HUDEP-2 (cell line): ENCODE measurements at regions not wholly inside any gene's neighbourhood (a gene's known extent, or its start where the extent isn't known, plus 50 kb on each side); places are given as distances from the start of the nearest gene placed in this dataset.
"Not testable (repeated sequence)": the region's sequence is repeated elsewhere in the genome, so short reads cannot be mapped to it uniquely, and the experiment has no call there.

Source experiments
- DNase-seq, 76 experiments: peaks; one replicate each; lab custom pipeline; 2025; ENCODE audit not compliant: unreplicated experiment in 76 of 76; lab: John Stamatoyannopoulos, UW

DNA sequence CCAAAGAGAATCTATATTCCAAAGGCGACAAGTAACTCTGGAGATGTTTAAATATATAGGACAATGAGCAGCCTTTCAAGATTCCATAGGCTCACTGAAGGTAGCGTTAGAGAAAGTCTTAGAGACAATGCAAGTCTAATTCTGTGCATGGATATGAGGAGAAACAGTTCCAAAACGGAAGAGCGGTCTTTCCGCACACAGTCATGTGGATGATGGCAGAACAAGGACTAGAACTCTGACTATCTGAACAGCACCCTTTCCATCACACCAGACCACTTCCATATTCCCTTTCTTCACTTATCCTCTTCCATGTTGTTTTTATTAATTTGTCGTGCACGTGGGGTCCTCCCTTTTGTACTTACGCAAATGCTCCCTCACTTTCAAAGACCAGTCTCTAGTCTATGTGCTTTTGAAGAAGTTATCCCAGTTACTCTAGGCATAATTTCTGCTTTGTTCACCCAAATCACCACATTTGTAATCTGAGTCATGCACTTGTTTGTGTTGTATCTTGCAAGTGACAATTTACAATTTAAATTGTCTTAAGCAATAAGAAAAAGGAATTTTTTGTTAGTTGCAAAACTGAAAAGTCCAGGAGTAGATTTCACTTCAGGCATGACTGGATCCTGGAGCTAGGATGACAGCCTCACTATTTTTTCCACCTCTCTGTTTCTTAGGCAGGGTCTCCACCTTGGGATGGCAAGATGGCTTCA lies 116.0 kb upstream of the ADRA1B start:
- DNase-seq: no peak

DNA sequence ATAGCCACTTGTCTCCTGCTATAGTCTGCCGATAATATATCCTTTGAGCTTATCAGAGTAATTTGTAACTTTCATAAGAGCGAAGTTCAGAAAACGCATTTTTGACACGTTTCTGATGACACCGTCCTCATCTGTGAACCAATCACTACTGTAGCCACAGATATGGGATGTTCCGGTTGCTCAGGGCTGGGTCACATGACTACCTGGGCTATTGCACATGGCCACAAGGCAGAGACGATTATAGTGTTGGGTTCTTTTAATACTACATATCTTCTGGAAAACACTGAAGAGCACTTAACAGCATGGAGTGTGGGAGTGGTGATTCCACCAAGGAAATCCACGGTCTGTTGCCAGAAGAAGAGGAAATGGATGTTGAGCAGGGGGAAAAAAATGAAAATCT lies 115.0 kb upstream of the ADRA1B start:
- no peak for DNase-seq

DNA sequence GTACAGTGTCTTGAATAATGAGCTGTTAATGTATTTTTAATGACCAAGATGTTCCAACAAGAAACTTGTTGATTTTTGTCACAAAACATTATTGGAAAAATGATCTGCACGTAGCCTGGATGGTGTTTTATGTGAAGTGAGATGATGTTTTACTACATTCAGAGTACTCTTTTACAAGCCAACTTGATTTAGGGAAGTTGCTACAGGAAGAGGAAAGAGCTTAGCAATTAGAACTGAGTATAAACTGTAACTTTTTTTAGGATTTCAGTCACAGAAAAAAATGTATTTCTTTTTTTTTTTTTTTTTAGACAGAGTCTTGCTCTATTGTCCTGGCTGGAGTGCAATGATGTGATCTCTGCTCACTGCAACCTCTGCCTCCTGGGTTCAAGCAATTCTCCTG lies 113.6 kb upstream of the ADRA1B start:
- DNase-seq: no peak

DNA sequence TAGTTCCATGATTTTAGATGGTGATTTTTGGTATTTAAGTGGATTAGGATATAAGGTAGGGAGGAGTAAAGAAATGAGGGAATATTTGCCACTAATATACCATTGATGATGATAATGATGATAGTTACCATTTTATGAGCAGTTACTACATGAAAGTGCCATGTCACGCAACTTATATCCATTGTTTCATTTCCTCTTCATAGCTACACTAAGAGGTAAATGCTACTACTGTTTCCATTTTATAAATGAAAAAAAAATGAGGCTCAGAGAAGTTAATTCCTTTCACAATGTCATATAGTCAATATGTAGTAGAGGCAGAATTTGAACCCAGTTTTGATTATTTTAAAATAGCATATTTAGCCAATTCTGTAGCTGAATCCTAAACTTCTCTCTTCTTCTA lies 112.2 kb upstream of the ADRA1B start:
- DNase-seq: no peak

DNA sequence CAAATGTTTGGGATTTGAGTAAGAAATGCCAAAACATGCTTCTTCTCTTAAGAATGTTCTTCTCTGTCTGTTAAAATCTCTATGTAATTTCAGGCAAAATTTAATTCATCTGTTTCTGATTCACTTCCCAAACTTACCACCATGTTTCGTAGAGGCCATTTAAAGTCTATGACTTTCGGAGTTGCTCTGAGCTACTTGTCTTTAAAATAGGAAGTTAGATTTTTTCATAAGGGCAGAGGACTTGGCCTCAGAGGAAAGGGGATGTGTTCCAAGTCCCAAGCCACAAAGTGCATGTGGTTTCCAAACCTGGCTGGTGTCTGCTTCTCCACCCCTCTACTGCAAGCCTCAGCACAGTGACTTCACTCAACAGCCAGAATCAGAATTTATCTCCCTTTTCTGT lies 111.3 kb upstream of the ADRA1B start:
- no peak for DNase-seq

DNA sequence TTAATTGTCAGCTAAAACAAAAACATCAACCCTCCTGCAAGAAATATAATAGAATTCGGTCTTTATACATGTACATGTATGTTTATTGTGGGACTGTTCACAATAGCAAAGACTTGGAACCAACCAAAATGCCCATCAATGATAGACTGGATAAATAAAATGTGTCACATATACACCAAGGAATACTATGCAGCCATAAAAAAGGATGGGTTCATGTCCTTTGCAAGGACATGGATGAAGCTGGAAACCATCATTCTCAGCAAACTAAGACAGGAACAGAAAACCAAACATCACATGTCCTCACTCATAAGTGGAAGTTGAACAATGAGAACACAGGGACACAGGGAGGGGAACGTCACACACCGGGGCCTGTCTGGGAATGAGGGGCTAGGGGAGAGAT lies 109.1 kb upstream of the ADRA1B start:
- not testable (repeated sequence) for DNase-seq

DNA sequence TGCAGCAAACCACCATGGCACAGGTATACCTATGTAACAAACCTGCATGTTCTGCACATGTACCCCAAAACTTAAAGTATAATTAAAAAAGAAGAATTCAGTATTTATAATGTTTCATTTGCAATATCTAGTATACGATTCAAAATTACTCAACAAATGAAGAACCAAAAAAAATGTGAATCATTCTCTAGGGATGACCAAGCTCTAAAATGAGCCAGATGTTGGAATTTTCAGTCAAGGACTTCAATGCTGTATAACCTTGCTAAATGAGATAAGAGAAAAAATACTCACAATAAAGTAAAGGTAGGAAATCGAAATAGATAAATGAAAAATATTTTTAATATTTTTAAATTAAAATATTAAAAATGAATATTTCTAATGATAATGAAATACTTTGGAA lies 108.7 kb upstream of the ADRA1B start:
- no peak for DNase-seq

DNA sequence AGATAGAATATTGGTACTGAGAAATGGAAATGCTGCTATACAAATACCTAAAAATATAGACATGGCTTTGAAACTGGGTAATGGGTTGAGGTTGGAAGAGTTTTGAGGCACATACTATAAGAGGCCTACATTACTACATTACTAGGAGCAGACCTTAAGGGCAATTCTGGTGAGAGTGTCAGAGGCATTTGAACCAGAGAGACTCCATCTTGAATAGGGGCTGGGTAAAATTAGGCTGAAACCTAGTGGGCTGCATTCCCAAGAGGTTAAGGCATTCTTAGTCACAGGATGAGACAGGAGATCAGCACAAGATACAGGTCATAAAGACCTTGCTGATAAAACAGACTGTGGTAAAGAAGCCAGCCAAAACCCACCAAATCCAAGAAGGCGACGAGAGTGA lies 104.6 kb upstream of the ADRA1B start:
- no peak for DNase-seq

DNA sequence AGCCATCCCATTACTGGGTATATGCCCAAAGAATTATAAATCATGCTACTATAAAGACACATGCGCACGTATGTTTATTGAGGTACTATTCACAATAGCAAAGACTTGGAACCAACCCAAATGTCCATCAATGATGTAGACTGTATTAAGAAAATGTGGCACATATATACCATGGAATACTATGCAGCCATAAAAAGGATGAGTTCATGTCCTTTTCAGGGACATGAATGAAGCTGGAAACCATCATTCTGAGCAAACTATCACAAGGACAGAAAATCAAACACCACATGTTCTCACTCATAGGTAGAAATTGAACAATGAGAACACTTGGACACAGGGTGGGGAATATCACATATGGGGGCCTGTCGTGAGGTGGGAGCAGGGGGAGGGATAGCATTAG lies 103.5 kb upstream of the ADRA1B start:
- DNase-seq: not testable (repeated sequence)

DNA sequence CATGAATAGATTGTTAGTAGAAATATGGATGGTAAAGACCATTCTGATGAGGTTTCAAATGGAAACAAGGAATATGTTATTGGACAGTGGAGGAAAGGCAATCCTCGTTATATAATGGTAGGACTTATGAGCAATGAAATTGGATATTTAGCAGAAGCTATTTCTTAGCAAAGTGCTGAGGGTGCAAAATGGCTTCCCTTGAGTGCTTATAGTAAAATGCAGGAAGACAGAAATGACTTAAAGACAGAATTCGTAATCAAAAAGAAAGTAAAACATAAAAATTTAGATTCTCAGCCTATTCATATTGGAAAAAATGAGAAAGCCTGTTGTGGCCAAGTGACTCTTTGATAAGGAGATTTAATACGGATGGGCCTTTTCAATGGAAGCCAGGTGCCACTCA lies 102.1 kb upstream of the ADRA1B start:
- DNase-seq: no peak

DNA sequence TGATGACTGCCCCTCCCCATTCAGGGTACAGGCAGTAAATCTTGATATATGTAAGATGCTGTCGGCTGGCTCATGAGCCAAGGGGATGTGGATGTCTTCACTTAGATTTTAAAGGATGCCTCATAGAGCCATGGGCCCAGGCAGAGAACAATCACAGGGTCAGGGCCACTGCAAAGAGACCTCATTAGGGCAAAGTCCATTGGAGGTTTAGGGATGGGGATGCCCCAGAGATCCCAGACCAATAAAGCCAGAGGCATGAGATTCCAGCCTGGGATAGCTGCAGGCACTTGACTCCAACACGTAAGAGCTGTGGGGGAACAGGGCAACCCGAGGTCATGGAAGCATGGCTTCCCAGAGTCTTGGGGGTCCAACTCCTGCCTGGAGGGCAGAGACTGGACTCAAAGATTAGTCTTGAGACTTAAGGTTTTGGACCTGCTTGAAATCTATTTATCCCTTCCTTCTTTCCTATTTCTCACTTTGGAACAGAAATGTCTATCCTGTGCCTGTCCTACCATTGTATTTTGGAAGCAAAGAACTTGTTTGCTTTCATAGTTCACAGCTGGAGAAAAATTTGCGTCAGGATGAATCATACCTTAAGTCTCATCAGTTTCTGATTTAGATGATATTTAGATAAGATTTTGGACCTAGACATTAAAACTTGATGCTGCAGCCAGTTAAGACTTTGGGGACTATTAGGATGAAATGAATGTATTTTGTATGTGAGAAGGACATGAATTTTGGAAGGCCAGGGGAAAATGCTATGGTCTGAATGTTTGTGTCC lies 101.3 kb upstream of the ADRA1B start:
- DNase-seq: no peak

DNA sequence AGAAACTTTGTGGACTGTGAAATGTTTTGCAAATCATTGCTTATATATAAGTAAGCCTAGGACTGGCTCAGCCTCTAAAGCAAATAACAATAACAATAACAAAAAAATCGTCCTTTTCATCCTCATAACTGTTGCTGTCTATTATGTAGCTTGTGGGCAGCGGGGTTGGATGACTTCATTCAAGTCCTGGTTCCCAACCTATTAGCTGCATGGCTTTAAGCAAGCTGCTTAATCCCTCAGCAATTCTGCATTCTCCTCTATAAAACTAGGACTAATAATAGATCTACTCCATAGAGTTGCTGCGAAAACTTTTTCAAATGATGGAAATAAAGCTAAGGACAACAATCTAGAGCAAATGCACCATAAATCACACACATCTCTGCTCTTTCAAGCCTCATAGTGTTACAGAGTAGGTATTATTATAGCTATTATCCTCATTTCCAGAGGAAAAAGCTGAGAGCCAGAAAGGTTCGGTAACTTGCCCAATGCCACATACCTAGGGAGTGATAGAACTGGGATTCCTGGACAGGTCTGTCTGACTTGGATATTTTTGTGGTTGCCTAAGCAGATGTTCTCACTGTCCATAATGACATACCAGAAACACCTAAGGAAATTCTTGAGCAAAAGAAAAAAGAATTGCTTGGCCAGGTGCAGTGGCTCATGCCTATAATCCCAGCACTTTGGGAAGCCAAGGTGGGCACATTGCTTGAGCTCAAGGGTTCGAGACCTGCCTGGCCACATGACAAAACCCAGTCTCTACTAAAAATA lies 98.8 kb upstream of the ADRA1B start:
- DNase-seq: no peak

DNA sequence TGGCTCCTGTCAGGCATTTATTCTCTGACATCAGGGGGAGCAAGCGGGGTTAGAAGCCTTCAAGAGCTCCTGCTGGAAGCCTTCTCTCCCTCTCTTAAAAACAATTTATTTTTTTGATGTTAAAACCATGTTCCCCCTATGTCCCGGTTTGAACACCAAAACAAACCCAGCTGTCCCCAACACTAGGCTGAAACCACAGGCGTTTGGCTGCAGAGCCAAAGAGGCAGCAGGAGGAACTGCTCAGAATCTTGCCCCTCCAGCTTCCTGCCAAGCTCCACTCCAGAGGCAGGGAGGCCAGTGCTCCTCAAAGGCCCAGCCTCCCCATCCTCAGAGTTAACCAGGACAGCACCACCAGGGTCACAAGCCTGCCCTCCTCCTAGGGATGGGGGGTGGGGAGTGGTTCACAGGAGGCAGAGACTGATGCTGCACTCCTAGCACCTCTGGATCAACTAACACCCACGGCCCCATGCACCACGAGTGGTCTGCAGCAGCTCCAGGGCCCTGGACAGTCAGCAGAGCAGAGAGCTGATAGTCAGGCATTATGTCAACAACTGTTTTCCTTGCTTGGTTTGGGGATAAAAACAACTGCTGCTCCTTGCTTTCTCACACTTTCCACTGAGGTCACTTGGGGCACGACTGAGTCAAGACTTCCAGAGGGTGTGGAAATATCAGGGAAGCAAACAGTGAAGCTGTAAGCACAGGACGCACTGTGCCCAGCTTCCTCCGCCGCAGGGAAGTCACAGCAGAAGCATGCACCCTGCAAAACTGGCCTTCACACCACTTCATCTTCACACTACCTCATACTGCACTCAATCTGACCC lies 96.5 kb upstream of the ADRA1B start:
- no peak for DNase-seq

DNA sequence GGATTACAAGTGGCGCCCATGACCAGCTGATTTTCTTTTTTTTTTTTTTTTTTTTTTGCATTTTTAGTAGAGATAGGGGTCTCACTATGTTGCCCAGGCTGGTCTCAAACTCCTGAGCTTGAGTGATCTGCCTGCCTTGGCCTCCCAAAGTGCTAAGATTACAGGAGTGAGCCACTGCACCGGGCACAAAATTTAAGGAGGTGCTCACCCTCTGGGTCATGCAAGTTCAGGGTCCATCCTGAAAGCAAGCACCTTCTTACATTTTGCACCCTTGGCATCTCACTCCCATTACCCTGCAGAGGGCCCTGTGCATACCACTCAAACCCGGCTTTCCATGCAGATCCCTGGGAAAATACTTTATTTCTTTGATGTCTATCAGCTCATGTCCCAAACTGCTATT lies 95.6 kb upstream of the ADRA1B start:
- no peak for DNase-seq

DNA sequence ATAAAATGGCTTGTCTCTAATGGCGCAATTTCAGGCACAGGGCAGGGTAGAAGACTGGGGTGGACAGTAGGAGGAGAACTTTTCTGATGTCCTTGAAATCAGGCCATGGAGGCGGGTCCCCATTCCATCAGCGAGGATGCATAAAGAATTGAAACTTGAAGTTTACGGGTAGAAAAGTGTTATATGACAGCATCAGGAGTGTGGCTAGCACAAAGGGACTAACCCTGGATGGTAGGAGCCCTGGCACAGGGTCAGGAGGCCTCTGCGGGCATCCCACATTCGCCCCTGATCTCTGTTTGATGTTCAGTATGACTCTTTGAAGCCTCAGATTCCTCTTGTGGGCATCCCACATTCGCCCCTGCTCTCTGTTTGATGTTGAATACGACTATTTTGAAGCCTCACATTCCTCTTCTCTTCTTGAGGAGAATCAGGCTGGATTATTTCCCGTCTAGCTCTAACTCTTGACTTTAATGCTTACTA lies 94.8 kb upstream of the ADRA1B start:
- DNase-seq: no peak

DNA sequence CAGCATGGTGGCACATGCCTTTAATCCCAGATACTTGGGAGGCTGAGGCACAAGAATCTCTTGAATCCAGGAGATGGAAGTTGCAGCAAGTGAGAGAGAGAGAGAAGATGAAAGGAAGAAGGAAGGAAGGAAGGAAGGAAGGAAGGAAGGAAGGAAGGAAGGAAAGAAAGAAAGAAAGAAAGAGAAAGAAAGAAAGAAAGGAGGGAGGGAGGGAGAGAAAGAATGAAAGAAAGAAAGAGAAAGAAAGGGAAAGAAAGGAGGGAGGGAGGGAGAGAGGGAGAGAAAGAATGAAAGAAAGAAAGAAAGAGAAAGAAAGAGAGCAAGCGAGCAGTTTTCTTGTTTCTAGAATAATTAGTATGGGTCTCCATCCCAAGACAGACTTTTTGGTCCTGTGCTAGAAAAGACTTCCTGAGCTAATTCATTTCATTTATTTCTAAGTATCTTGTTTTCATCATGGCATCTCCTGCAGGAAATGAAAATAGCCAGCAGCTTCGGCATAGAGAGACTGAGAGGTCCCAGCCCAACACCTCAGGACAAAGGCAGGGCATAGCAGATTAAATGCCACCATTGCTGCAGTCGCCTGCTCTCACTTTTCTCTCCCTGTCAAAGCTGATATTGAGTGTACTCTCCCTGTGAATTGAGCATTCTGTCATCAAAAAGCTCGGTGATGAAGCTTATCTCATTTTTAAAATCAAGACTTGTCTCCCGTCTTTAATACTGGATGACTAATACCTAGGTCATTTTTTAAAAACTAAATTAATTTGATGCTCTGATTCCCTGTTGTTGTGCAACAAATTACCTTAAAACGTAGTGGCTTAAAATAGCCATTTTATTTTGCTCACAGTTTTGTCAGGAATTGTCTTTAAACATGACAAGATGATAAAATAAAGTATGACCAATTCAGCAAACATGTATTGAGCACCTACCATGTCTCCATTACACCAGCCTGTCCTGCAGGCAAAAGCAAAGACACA lies 91.8 kb upstream of the ADRA1B start:
- no peak for DNase-seq

DNA sequence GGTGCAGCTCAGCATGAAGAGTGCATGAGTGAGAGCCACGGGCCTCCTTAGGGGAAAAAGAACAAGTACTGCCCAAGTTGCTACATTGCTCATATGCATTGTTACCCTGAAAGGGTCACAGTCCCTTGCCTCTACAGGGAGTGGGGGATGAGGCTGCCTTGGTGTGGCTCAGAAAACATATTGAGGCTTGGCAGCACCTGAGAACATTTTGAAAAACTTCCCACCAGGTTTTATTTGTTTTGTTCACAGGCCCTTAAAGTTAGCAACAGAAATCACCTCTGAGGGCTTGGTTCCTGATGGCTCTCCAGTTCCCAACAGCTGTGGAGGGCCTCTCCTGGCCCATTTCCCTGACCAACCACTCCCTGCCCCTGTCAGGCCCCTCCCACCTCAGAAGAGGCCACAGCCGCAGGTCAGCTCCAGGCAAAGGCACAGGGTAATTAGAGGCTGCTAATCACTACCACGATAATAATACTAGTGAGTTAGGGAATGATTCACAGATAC lies 90.7 kb upstream of the ADRA1B start:
- DNase-seq: no peak

DNA sequence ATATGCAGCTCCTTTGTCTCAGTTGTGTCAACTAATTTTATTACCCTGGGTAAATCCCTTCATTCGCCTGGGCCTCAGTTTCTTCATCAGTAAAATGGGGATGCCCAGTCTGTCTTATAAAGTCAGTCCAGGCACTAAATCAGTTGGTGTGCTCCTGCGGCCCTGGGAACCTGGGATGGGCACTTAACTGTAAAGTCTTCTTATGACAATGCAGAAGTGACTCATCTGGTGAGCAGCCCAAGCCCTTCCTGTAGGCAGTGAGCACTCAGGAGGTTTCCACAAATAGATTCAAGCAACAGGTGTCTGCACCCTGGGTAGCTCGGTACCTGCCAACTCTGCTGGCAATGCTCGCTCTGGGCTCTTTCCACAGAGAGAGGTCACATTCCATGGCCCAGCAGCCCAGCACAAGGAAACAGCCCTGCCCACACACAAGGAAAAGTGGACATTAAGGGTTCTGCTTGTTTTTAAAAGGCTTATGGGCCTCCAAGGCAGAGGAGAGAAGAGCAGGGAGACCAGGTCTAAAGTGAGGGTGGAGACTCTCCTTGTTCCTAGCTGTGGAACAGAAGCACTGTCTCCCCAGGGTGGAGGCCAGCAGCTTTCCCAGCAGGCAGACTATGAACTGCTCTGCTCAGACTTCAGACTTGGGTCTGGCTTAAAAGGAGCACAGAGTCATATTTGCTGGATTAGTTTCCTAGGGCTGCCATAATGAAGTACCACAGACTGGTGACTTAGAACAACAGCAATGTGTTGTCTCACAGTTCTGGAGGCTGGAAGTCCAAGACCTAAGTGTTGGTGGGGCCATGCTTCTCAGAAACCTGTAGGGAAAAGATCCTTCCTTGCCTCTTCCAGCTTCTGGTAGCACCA lies 89.7 kb upstream of the ADRA1B start:
- DNase-seq: no peak
